SK-N-SH (cell line): ENCODE measurements at regions not wholly inside any gene's neighbourhood (a gene's known extent, or its start where the extent isn't known, plus 50 kb on each side); places are given as distances from the start of the nearest gene placed in this dataset.

ENCODE experiments used
- CTCF ChIP-seq: fragments of 200-600 bp; sonication (generic); IDR thresholded peaks from 2 replicates; pipeline ENCODE4 v1.6.1; 2017; ENCODE audit warnings: antibody characterized with exemption, mild to moderate bottlenecking, moderate library complexity
- EP300 ChIP-seq, 2 experiments: IDR thresholded peaks; 2 replicates each; pipeline versions ENCODE4 v1.4.0 to v1.6.1; 2012; ENCODE audit warnings: borderline replicate concordance in 1 of 2, low read depth in 1 of 2, low read length in 1 of 2
- JUND ChIP-seq: IDR thresholded peaks from 2 replicates; pipeline ENCODE4 v1.4.0; 2012
- NRF1 ChIP-seq: IDR thresholded peaks from 2 replicates; pipeline ENCODE4 v1.6.1; 2012; ENCODE audit warnings: low read depth, mild to moderate bottlenecking, low read length
- POLR2AphosphoS5 ChIP-seq: IDR thresholded peaks from 2 replicates; pipeline ENCODE4 v1.6.1; 2012; ENCODE audit warnings: low read depth, low read length
- RAD21 ChIP-seq: IDR thresholded peaks from 2 replicates; pipeline ENCODE4 v1.6.1; 2012; ENCODE audit warnings: mild to moderate bottlenecking, low read length

- TF ChIP-seq POLR2AphosphoS5: no peak
- no peak for TF ChIP-seq CTCF
- TF ChIP-seq NRF1: no peak
- TF ChIP-seq EP300 (IDR thresholded peaks at IDR 0.05; ENCODE audit: borderline replicate concordance in 1 of 2, low read depth in 1 of 2, low read length in 1 of 2): no peak
- no peak for TF ChIP-seq JUND
- TF ChIP-seq RAD21: no peak
Measured at GRCh38 chr18:10124967-10125366, 211.2 kb downstream of the VAPA start.
